ENCODE measurements at regions not wholly inside any gene's neighbourhood (a gene's known extent, or its start where the extent isn't known, plus 50 kb on each side); places are given as distances from the start of the nearest gene placed in this dataset.

- no peak overlapping the region for H2AFZ ChIP-seq (ENCODE audit: control insufficient read depth, low read length)
- no peak overlapping the region for H3K4me2 ChIP-seq (ENCODE audit: control insufficient read depth, extremely low read depth, insufficient read depth, low read depth, low read length)
- H3K4me1 ChIP-seq (ENCODE audit: control insufficient read depth, extremely low read depth, insufficient read depth, low read length): no peaks in the 10 kb centered on the region
- TF ChIP-seq, protein P1, sequence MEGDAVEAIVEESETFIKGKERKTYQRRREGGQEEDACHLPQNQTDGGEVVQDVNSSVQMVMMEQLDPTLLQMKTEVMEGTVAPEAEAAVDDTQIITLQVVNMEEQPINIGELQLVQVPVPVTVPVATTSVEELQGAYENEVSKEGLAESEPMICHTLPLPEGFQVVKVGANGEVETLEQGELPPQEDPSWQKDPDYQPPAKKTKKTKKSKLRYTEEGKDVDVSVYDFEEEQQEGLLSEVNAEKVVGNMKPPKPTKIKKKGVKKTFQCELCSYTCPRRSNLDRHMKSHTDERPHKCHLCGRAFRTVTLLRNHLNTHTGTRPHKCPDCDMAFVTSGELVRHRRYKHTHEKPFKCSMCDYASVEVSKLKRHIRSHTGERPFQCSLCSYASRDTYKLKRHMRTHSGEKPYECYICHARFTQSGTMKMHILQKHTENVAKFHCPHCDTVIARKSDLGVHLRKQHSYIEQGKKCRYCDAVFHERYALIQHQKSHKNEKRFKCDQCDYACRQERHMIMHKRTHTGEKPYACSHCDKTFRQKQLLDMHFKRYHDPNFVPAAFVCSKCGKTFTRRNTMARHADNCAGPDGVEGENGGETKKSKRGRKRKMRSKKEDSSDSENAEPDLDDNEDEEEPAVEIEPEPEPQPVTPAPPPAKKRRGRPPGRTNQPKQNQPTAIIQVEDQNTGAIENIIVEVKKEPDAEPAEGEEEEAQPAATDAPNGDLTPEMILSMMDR (optimal IDR thresholded peaks at IDR 0.05 in 1 of 3, IDR thresholded peaks at IDR 0.05 in 1 of 3, conservative IDR thresholded peaks at IDR 0.05 in 1 of 3; ENCODE audit: extremely low read depth in 1 of 3, insufficient read depth in 2 of 3, low read length in 3 of 3): no peak
- no peak for TF ChIP-seq EZH2 (IDR thresholded peaks at IDR 0.05; ENCODE audit: low read length)
- no peak overlapping the region for H3K9ac ChIP-seq (ENCODE audit: control insufficient read depth, extremely low read depth, insufficient read depth, low read length)
- H3K27me3 ChIP-seq (ENCODE audit: control insufficient read depth, extremely low read depth, insufficient read depth, low read length): no peaks in the 10 kb centered on the region
- dilution Hi-C loops (cut with MboI; ENCODE audit: extremely low pct_ligation_motif_present, low sequenced_read_pairs): no loop called here
- DNase-seq (ENCODE audit: low read depth, low spot score) (no peak), FAIRE-seq (no peak)
- no peak overlapping the region for H3K27ac ChIP-seq (ENCODE audit: control insufficient read depth, insufficient read depth, low read length)
- no peak overlapping the region for H3K4me3 ChIP-seq (ENCODE audit: control insufficient read depth in 2 of 3, extremely low read depth in 1 of 3, insufficient read depth in 2 of 3, low read depth in 1 of 3, low read length in 3 of 3)
- no peaks in the 10 kb centered on the region for H3K79me2 ChIP-seq (ENCODE audit: control insufficient read depth, insufficient read depth, low read length)
- H3K9me3 ChIP-seq (ENCODE audit: control insufficient read depth, low read depth, low read length): no peaks in the 10 kb centered on the region
- H3K9me1 ChIP-seq (ENCODE audit: control insufficient read depth, extremely low read depth, insufficient read depth, low read length): no peaks in the 10 kb centered on the region
- H4K20me1 ChIP-seq (ENCODE audit: control insufficient read depth, extremely low read depth, insufficient read depth, low read length): no peaks in the 10 kb centered on the region
- H3K36me3 ChIP-seq (ENCODE audit: control insufficient read depth in 2 of 2, extremely low read depth in 1 of 2, insufficient read depth in 2 of 2, low read length in 2 of 2): no peaks in the 10 kb centered on the region
Measured at GRCh38 chr13:71214357-71214756, 652.6 kb downstream of the DACH1 start.

DNA sequence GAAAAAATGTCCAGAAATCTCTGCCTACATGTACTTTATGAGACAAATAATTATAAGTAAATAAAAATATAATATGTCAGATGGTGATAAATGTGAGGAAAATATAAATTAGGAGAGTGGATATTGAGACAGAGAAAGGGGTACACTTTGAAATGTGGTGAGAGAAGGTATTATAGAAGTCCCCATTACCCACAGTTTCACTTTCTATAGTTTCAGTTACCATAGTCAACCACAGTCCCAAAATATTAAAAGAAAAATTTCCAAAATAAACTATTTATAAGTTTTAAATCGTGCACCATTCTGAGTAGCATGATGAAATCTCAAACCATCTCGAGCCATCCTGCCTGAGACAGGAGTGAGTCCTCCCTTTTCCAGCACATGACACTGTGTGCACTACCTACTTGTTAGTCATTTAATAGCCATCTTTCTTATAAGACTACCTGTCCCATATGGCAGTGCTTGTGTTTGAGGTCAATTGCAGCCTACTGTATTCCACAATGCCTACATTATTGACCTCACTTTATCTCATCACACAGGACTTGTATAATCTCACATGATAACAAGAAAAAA is 653.7 kb downstream of the DACH1 start:
- no peak overlapping the region for H3K4me3 ChIP-seq (ENCODE audit: control insufficient read depth in 2 of 3, extremely low read depth in 1 of 3, insufficient read depth in 2 of 3, low read depth in 1 of 3, low read length in 3 of 3)
- H3K36me3 ChIP-seq (ENCODE audit: control insufficient read depth in 2 of 2, extremely low read depth in 1 of 2, insufficient read depth in 2 of 2, low read length in 2 of 2): no peaks in the 10 kb centered on the region

More for the DNA sequence above, 653.7 kb downstream of the DACH1 start:
- Histone ChIP-seq H3K4me1 (ENCODE audit: control insufficient read depth, extremely low read depth, insufficient read depth, low read length) (no peaks in the 10 kb centered on the region), H3K79me2 (ENCODE audit: control insufficient read depth, insufficient read depth, low read length) (no peaks in the 10 kb centered on the region), H3K27me3 (ENCODE audit: control insufficient read depth, extremely low read depth, insufficient read depth, low read length) (no peaks in the 10 kb centered on the region), H3K4me2 (ENCODE audit: control insufficient read depth, extremely low read depth, insufficient read depth, low read depth, low read length) (no peak overlapping the region), H3K9me1 (ENCODE audit: control insufficient read depth, extremely low read depth, insufficient read depth, low read length) (no peaks in the 10 kb centered on the region), H2AFZ (ENCODE audit: control insufficient read depth, low read length) (no peak overlapping the region), H3K27ac (ENCODE audit: control insufficient read depth, insufficient read depth, low read length) (no peak overlapping the region), H3K9me3 (ENCODE audit: control insufficient read depth, low read depth, low read length) (no peaks in the 10 kb centered on the region), H4K20me1 (ENCODE audit: control insufficient read depth, extremely low read depth, insufficient read depth, low read length) (no peaks in the 10 kb centered on the region), H3K9ac (ENCODE audit: control insufficient read depth, extremely low read depth, insufficient read depth, low read length) (no peak overlapping the region)
- DNase-seq (ENCODE audit: low read depth, low spot score) (no peak), FAIRE-seq (no peak)
- dilution Hi-C loops (cut with MboI; ENCODE audit: extremely low pct_ligation_motif_present, low sequenced_read_pairs): no loop called here
- TF ChIP-seq, protein P1 (optimal IDR thresholded peaks at IDR 0.05 in 1 of 3, IDR thresholded peaks at IDR 0.05 in 1 of 3, conservative IDR thresholded peaks at IDR 0.05 in 1 of 3; ENCODE audit: extremely low read depth in 1 of 3, insufficient read depth in 2 of 3, low read length in 3 of 3): no peak
- TF ChIP-seq EZH2 (IDR thresholded peaks at IDR 0.05; ENCODE audit: low read length): no peak
